OCI-LY7 (cell line): ENCODE measurements at regions not wholly inside any gene's neighbourhood (a gene's known extent, or its start where the extent isn't known, plus 50 kb on each side); places are given as distances from the start of the nearest gene placed in this dataset.

ENCODE experiments used
- BruUV-seq: library from RNA; stranded (reverse); fragments of 400-500 nt; replicated peaks from 2 replicates; lab custom pipeline; 2021; lab: Mats Ljungman, UMichigan
- CTCF ChIA-PET: fragments of 300-600 bp; sonication (Branson Sonifier 250); formaldehyde crosslinking; loops from one replicate; lab custom pipeline; 2022; ENCODE audit warnings: antibody characterized with exemption; ENCODE audit not compliant: unreplicated experiment; lab: Charles Lee
- POLR2A ChIA-PET: fragments of 300-600 bp; sonication (Branson Sonifier 250); formaldehyde crosslinking; loops from one replicate; lab custom pipeline; 2022; ENCODE audit warnings: antibody characterized with exemption; lab: Charles Lee
- DNase-seq: peaks from one replicate; pipeline ENCODE4 v3.0.0-alpha.2; 2015; ENCODE audit warnings: low spot score
- H2AFZ ChIP-seq: fragments of 200-600 bp; sonication (generic), shearing (Covaris generic); 2 replicates; pipeline ENCODE4 v1.6.1; 2014; ENCODE audit warnings: mild to moderate bottlenecking, antibody characterized with exemption, low read length, moderate library complexity
- H3K27ac ChIP-seq: fragments of 200-600 bp; sonication (generic); 2 replicates; pipeline ENCODE4 v1.5.1; 2014; ENCODE audit warnings: mixed run types, low read depth, mild to moderate bottlenecking, moderate library complexity, low read length, inconsistent platforms; ENCODE audit not compliant: poor library complexity, severe bottlenecking
- H3K36me3 ChIP-seq: fragments of 200-600 bp; sonication (generic); 2 replicates; pipeline ENCODE4 v1.6.1; 2014; ENCODE audit warnings: mild to moderate bottlenecking, antibody characterized with exemption, low read length, moderate library complexity, mixed read lengths; ENCODE audit not compliant: insufficient read depth
- H3K4me1 ChIP-seq: fragments of 200-600 bp; sonication (generic); 2 replicates; pipeline ENCODE4 v1.5.1; 2014; ENCODE audit warnings: mild to moderate bottlenecking, low read length; ENCODE audit not compliant: insufficient read depth, poor library complexity, severe bottlenecking
- H3K4me2 ChIP-seq: fragments of 200-600 bp; sonication (generic); 2 replicates; pipeline ENCODE4 v1.6.1; 2014; ENCODE audit warnings: mild to moderate bottlenecking, low read length
- H3K4me3 ChIP-seq: fragments of 200-600 bp; sonication (generic); 2 replicates; pipeline ENCODE4 v1.5.1; 2014; ENCODE audit warnings: mild to moderate bottlenecking, low read depth, low read length; ENCODE audit not compliant: poor library complexity, severe bottlenecking
- H3K79me2 ChIP-seq: fragments of 200-600 bp; sonication (generic); 2 replicates; pipeline ENCODE4 v1.6.1; 2016; ENCODE audit warnings: low read depth, mild to moderate bottlenecking, low read length, moderate library complexity, mixed read lengths; ENCODE audit not compliant: insufficient read depth
- H3K9me2 ChIP-seq: fragments of 200-600 bp; sonication (generic); 2 replicates; pipeline ENCODE4 v1.6.1; 2016; ENCODE audit warnings: mild to moderate bottlenecking, low read length, mixed read lengths; ENCODE audit not compliant: insufficient read depth
- H3K9me3 ChIP-seq: fragments of 200-600 bp; sonication (generic); 2 replicates; pipeline ENCODE4 v1.6.1; 2014; ENCODE audit warnings: mild to moderate bottlenecking, mixed run types, low read length, mixed read lengths
- H4K20me1 ChIP-seq: fragments of 200-600 bp; sonication (generic); 2 replicates; pipeline ENCODE4 v1.6.1; 2014; ENCODE audit warnings: mild to moderate bottlenecking, antibody characterized with exemption, low read length, moderate library complexity, mixed read lengths; ENCODE audit not compliant: insufficient read depth
- EZH2phosphoT487 ChIP-seq: fragments of 200-600 bp; sonication (generic); IDR thresholded peaks from 2 replicates; pipeline ENCODE4 v1.6.1; 2018; ENCODE audit warnings: low read depth, borderline replicate concordance, mild to moderate bottlenecking, mixed run types, antibody characterized with exemption, low read length, moderate library complexity, mixed read lengths
- intact Hi-C: fragments of 100-400 bp; cut with micrococcal nuclease; formaldehyde crosslinking; loops from one replicate; pipeline ENCODE4 v1.10.0; 2022; ENCODE audit not compliant: unreplicated experiment
- TF ChIP-seq, protein P1 (sequence below): fragments of 200-600 bp; sonication (generic); conservative IDR thresholded peaks from 2 replicates; pipeline ENCODE4 v1.5.1; 2014; ENCODE audit warnings: mild to moderate bottlenecking, antibody characterized with exemption, low read length, moderate library complexity, mixed read lengths

DNA sequence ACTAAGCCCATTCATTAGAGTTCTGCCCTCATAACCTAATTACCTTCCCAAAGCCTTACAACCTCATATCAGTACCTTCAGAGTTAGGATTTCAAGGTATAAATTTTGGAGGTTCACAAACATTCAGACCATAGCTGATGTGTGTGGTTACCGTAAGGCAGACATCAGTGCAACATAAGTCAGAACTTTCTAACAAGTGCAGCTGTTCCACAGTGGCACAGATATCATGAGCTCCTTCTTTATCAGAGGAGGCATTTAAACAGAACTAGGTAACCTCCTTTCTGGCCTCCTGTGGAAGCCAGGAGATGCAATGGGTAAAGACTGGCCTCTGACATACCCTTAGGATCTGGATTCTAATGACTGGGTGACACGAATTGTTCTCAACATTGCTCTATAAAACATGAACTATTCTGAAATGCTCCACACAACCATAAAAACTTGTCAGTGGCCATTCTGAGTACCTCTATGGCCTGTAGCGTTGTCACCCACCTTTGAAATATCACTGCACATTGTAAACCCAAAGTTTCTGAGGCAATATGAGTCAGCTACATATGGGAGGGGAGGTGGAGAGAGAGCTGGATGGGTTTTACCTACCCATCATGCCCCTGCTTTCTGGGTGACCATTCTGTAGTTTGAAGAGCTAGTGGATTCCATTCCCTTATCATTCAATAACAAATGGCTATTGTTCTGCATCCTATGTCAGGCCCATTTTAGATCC, 546.0 kb upstream of the TBL1XR1 start:
- Histone ChIP-seq H3K27ac (no peak overlapping the region), H3K4me3 (no peak overlapping the region), H2AFZ (no peak overlapping the region), H4K20me1 (no peaks in the 10 kb centered on the region), H3K9me3 (no peaks in the 10 kb centered on the region), H3K4me1 (no peaks in the 10 kb centered on the region), H3K4me2 (no peak overlapping the region), H3K36me3 (no peaks in the 10 kb centered on the region), H3K79me2 (no peaks in the 10 kb centered on the region), H3K9me2 (no peaks in the 10 kb centered on the region)
- intact Hi-C loops = no loop called here
- DNase-seq = no peak
- POLR2A ChIA-PET = interaction anchor here (0.6 to 1.4 kb wide), 2 partner anchors 11 to 19 kb away, joined by 4 to 5 read pairs; no protein-coding TSS in a partner anchor
- CTCF ChIA-PET = no interaction called here
- TF ChIP-seq, protein P1, sequence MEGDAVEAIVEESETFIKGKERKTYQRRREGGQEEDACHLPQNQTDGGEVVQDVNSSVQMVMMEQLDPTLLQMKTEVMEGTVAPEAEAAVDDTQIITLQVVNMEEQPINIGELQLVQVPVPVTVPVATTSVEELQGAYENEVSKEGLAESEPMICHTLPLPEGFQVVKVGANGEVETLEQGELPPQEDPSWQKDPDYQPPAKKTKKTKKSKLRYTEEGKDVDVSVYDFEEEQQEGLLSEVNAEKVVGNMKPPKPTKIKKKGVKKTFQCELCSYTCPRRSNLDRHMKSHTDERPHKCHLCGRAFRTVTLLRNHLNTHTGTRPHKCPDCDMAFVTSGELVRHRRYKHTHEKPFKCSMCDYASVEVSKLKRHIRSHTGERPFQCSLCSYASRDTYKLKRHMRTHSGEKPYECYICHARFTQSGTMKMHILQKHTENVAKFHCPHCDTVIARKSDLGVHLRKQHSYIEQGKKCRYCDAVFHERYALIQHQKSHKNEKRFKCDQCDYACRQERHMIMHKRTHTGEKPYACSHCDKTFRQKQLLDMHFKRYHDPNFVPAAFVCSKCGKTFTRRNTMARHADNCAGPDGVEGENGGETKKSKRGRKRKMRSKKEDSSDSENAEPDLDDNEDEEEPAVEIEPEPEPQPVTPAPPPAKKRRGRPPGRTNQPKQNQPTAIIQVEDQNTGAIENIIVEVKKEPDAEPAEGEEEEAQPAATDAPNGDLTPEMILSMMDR = no peak
- TF ChIP-seq EZH2phosphoT487 = no peak
- BruUV-seq = no TSS peak

DNA sequence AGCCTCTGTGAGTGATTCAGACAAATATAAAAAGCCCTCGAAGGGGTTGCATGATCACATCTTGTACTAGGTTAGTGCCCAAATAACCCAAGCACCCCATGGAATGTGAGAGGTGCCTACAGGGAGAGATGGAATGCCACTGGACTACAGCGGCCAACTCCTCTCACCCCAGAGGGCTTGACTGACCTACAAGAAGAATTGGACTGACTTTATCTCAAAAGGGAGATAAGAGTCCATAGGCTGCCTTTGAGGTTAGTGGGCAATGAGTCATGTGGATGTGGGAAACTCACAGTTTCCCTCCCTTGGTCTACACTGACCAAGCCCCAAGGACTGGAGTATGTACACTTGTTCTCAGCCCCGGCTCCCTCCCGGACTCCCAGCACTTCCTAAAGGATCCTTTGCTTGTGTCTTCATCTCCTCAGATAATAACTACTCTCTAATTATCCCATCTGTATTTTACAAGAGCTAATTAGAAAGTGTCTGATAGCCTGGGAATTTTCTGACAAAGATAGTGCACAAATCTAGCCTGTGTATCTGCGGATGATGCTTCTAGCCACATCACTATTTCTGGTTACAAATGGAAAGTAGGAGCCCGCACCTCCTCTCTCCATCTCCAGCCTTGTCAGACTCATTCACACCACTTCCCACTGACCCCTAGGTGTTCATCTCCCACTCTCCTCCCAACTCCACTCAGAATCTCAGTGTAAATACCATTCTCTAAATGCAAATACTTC, 547.8 kb upstream of the TBL1XR1 start:
- Histone ChIP-seq H3K4me3 (no peak overlapping the region), H4K20me1 (no peaks in the 10 kb centered on the region), H3K4me1 (no peaks in the 10 kb centered on the region), H3K4me2 (no peak overlapping the region), H3K9me3 (no peaks in the 10 kb centered on the region), H3K9me2 (no peaks in the 10 kb centered on the region), H2AFZ (no peak overlapping the region), H3K79me2 (no peaks in the 10 kb centered on the region), H3K27ac (no peak overlapping the region), H3K36me3 (no peaks in the 10 kb centered on the region)
- POLR2A ChIA-PET = no interaction called here
- DNase-seq = no peak
- intact Hi-C loops = no loop called here
- BruUV-seq = no TSS peak
- TF ChIP-seq EZH2phosphoT487 = no peak
- TF ChIP-seq, protein P1 = no peak
- CTCF ChIA-PET = no interaction called here

DNA sequence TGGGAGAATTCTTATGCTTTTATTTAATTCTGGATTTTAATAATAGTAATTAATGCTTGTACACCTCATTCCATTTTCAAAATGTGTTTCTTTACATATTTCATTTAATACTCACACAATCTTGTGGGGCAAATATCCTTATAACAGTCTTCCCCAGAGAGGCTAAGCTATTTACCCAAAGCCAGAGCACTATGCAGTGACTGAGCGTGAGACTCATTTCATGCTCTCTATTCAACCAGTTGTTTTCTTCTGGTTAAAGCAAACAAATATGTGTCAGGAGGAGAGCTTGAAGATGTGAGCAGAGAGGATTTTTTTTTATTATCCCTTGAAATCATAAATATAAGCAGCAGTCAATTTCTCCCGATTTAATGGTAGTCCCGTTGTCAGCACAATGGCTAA, 548.3 kb upstream of the TBL1XR1 start:
- Histone ChIP-seq H3K4me3 (no peak overlapping the region), H4K20me1 (no peaks in the 10 kb centered on the region), H3K9me3 (no peaks in the 10 kb centered on the region), H3K27ac (no peak overlapping the region), H3K79me2 (no peaks in the 10 kb centered on the region), H3K4me1 (no peaks in the 10 kb centered on the region), H2AFZ (no peak overlapping the region), H3K36me3 (no peaks in the 10 kb centered on the region), H3K9me2 (no peaks in the 10 kb centered on the region), H3K4me2 (no peak overlapping the region)
- DNase-seq = no peak
- TF ChIP-seq, protein P1 = no peak
- no peak for TF ChIP-seq EZH2phosphoT487
- BruUV-seq = no TSS peak
- ChIA-PET CTCF (no interaction called here), POLR2A (no interaction called here)
- intact Hi-C loops = no loop called here
